ENCODE measurements at regions not wholly inside any gene's neighbourhood (a gene's known extent, or its start where the extent isn't known, plus 50 kb on each side); places are given as distances from the start of the nearest gene placed in this dataset.

DNA sequence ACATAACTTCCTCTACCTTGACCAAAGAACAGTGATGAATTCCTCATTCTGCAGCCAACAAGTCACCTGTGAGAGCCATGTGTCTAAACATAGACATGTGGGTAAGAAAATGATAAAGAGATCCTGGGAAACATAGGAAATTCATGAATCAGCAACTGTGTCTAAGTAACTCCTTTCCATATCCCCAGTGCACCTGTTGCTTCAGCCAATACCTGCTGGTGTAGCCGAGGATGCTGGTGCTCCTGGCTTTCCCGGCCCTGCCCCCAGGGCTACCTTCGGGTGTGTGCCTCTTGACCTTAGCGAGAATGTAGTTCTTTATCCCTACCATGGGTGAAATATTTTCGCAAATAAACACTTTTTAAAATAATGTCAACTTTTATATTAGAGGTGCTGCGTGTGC, 114.1 kb downstream of the OR13A1 start:
- intact Hi-C loops (cut with DNase I) = no loop called here
- Histone ChIP-seq H3K4me1 (no peaks in the 10 kb centered on the region), H3K4me3 (no peak overlapping the region), H3K27ac (no peak overlapping the region), H3K27me3 (peaks cover 0 to 10% (median 4%) of the 10 kb centered on the region in 3 donors), H3K36me3 (no peaks in the 10 kb centered on the region), H3K9me3 (no peaks in the 10 kb centered on the region)
- WGBS, 2 donors = 67 to 81% methylated on average over 6 of the region's 6 CpGs
- TF ChIP-seq POLR2AphosphoS5 (IDR thresholded peaks at IDR 0.05) (no peak), EP300 (IDR thresholded peaks at IDR 0.05) (no peak), POLR2A (IDR thresholded peaks at IDR 0.05) (no peak)
- TF ChIP-seq, protein P1, sequence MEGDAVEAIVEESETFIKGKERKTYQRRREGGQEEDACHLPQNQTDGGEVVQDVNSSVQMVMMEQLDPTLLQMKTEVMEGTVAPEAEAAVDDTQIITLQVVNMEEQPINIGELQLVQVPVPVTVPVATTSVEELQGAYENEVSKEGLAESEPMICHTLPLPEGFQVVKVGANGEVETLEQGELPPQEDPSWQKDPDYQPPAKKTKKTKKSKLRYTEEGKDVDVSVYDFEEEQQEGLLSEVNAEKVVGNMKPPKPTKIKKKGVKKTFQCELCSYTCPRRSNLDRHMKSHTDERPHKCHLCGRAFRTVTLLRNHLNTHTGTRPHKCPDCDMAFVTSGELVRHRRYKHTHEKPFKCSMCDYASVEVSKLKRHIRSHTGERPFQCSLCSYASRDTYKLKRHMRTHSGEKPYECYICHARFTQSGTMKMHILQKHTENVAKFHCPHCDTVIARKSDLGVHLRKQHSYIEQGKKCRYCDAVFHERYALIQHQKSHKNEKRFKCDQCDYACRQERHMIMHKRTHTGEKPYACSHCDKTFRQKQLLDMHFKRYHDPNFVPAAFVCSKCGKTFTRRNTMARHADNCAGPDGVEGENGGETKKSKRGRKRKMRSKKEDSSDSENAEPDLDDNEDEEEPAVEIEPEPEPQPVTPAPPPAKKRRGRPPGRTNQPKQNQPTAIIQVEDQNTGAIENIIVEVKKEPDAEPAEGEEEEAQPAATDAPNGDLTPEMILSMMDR (IDR thresholded peaks at IDR 0.05) = no peak
- no peak for DNase-seq

DNA sequence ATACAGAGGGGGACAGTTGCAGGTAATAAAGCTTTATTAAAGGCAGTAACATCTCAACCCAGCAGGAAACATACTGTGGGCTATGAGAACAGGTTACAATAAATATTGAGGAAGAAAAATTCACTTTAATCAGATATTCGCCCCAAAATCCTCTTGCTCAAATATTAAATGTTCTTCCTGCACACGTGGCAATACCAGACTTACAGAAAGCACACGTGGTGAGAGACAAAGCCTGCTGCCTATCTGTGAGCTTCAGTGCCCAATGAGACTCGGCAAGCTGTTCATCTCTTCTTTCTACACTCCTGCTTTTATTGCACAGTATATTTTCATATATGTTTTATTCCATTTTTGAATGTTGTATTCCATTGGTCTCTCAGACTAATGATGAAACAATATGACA, 113.2 kb downstream of the OR13A1 start:
- TF ChIP-seq POLR2A (IDR thresholded peaks at IDR 0.05) (no peak), POLR2AphosphoS5 (IDR thresholded peaks at IDR 0.05) (no peak), EP300 (IDR thresholded peaks at IDR 0.05) (no peak)
- TF ChIP-seq, protein P1 (IDR thresholded peaks at IDR 0.05) = no peak
- intact Hi-C loops (cut with DNase I) = no loop called here
- 60 to 73% methylated on average over 4 of the region's 4 CpGs for WGBS, 2 donors
- Histone ChIP-seq H3K27me3 (peaks cover 0 to 10% (median 4%) of the 10 kb centered on the region in 3 donors), H3K9me3 (no peaks in the 10 kb centered on the region), H3K27ac (no peak overlapping the region), H3K4me3 (no peak overlapping the region), H3K4me1 (no peaks in the 10 kb centered on the region), H3K36me3 (no peaks in the 10 kb centered on the region)
- DNase-seq = no peak

DNA sequence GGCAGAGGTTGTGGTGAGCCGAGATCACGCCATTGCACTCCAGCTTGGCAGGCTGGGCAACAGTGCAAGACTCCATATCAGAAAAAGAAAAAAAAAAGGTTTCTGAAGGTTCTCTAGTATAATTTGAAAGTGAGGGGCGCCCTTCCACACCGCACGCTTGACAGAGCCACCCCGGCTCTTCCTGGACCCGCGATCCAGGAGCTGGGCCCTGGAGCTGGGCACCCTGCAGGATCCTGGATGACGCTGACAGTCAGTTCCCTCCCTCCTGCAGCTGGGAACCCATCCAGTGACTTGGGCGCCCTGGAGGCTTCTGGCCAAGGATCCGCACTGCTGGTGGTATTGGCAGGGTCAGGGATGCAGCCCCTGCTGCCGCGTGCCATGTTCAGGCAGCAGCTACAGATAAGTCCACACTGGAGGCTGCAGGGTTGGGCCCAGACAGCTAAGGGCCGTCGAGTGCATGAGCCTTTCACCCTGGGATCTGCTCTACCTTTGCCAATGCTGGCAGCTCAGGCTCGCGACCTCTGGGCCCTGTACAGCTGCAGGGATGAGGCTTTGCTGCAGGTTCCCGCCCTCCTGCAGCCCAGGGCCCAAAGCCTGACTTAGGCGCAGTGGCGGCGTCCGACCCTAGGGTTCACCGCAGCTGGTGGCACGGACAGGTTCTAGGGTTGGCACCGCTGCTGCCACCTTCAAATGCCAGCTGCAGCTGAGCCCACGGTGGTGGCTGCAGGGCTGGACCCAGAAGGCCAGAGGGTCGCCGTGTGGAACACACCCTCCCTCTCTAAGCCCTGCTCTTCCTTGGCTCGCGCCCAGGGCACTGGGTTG, 110.2 kb downstream of the OR13A1 start:
- no peak for DNase-seq
- Histone ChIP-seq H3K27ac (no peak overlapping the region), H3K9me3 (peaks cover 0 to 1% (median 0%) of the 10 kb centered on the region in 4 donors), H3K4me3 (no peak overlapping the region), H3K27me3 (no peaks in the 10 kb centered on the region), H3K4me1 (no peaks in the 10 kb centered on the region), H3K36me3 (no peaks in the 10 kb centered on the region)
- intact Hi-C loops (cut with DNase I) = no loop called here
- TF ChIP-seq EP300 (IDR thresholded peaks at IDR 0.05) (no peak), POLR2AphosphoS5 (IDR thresholded peaks at IDR 0.05) (no peak), POLR2A (IDR thresholded peaks at IDR 0.05) (no peak)
- TF ChIP-seq, protein P1 (IDR thresholded peaks at IDR 0.05) = no peak
- 89 to 93% methylated on average over 30 of the region's 30 CpGs for WGBS, 2 donors

DNA sequence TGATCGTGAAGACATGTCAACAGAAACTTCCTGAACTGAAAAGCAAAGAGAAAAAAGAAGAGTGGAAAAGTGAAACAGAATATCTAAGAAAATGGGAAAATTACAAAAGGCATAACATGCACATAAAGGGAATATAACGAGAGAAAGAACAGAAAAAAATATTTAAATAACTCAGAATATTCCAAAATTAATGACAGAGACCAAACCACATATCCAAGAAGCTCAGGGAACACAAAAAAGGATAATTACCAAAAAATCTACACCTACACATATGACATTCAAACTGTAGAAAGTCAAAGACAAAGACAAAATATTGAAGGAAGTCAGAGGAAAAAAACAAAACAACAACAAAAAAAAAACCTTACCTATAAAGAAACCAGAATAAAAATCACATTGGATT, 105.5 kb downstream of the OR13A1 start:
- no peaks in the 10 kb centered on the region for H3K36me3 ChIP-seq
- intact Hi-C loops (cut with DNase I) = no loop called here
- H3K4me3 ChIP-seq = no peak overlapping the region
- H3K27ac ChIP-seq = no peak overlapping the region
- no peak for DNase-seq
- no peaks in the 10 kb centered on the region for H3K27me3 ChIP-seq
- TF ChIP-seq EP300 (IDR thresholded peaks at IDR 0.05) = no peak
- no peak for TF ChIP-seq POLR2AphosphoS5 (IDR thresholded peaks at IDR 0.05)
- TF ChIP-seq, protein P1 (IDR thresholded peaks at IDR 0.05) = no peak
- TF ChIP-seq POLR2A (IDR thresholded peaks at IDR 0.05) = no peak
- 87 to 90% methylated on average over 2 of the region's 2 CpGs for WGBS, 2 donors
- no peaks in the 10 kb centered on the region for H3K4me1 ChIP-seq
- peaks cover 0 to 1% (median 0%) of the 10 kb centered on the region in 4 donors for H3K9me3 ChIP-seq

Data from sigmoid colon (tissue), 6 donors.